DMS53 (cell line): ENCODE measurements at regions not wholly inside any gene's neighbourhood (a gene's known extent, or its start where the extent isn't known, plus 50 kb on each side); places are given as distances from the start of the nearest gene placed in this dataset.

Source experiments
- DNase-seq: peaks from one replicate; lab custom pipeline; 2025; lab: John Stamatoyannopoulos, UW

DNA sequence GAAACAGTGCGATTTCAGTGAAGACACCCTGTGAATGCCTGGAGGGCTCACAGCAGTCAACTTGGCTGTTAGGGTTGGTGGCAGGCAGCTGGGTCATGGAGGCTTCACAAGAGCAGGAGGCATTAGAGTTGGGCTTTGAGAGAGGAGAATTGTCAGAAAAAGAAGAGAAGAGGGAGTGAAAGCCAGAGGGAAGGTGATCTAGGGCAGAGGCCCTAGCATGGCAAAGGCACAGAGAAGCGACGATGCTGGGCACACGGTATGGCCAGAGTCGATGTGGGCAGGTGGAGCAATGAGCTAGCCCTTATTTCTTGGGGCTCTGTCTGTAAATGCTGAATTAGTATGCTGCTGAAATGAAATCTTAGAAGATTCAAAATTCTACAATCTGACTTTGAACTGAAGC lies 52.6 kb upstream of the OLFM4 start:
- DNase-seq, result no peak

- no peak for DNase-seq
Observed at GRCh38 chr13:52975161-52975560, 53.5 kb upstream of the OLFM4 start.

GRCh38 chr13:52974711-52975110 lies 53.9 kb upstream of the OLFM4 start:
- DNase-seq, result no peak

DNA sequence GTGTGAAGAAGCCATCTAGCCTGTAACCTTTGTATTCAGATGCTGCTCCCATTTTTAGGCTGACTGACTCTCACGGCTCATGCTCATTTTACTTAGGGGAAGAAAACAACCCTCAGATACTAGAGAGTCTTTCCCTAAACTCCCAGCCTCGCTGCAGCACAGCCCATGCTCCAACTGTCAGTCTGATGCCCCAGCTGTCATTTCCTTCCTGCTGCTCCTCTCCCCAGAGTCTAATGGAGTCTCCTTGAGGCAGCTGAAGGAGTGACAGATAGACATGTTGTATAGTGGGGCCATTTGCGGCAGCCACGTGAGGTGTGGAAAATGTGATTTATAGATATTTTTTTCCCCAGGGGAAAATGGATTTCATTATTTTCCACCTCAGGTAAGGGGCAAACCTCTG lies 59.2 kb upstream of the OLFM4 start:
- no peak for DNase-seq

DNA sequence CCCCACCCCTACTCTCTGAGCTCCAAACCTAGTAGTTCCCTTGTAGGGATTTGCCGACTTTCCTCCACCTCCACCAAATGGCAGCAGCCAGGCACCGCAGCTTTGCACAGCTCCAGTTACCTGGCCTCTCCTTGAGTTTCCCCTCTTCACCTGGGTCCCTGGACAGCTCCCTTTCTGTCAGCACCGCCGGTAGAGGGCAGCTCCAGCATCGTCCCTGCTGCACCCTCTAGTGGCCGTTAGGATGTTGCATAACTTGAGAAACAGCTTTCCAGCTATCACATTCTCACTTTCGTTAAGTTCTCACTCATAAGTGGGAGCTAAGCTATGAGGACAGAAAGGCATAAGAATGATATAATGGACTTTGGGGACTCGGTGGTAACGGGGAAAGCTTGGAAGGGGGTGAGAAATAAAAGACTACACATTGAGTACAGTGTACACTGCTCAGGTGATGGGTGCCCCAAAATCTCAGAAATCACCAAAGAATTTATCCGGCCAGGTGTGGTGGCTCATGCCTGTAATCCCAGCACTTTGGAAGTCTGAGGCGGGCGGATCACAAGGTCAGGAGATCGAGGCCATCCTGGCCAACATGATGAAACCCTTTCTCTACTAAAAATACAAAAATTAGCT lies 60.4 kb upstream of the OLFM4 start:
- peak; percentile 96 for DNase-seq

- no peak for DNase-seq
Observed at GRCh38 chr13:52961987-52962386, 66.6 kb upstream of the OLFM4 start.

DNA sequence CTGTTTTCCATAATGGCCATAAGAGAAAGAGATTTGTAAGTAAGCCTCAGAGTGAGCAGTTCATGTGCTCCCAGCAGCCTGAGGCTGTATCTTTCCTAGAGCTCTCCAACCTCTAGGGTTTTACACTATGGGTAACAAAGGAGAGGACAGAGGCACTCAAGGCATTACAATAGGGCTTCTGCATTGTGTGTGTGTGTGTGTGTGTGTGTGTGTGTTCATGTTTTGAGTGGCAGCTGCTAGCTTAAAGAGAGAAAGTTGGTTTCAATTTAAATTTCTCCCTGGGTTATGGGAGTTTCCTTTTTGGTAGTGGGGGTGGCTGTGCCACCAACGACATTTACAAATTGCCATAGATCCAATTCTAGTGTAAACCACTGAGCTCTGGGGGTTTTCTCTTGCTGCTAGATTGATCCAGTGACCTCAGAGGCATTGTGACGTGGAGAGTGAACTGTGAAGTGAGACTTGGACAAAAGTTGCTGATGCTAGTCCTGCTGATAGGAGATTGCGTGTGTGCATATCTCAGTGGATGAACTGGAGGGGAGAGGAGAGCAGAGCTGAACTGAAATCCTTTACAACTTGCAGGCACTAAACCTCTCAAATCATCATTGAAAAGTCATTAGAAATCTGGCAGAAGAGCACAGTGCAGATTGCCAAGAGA lies 67.2 kb upstream of the OLFM4 start:
- no peak for DNase-seq

GRCh38 chr13:52955472-52955874 lies 73.1 kb upstream of the OLFM4 start:
- no peak for DNase-seq

DNA sequence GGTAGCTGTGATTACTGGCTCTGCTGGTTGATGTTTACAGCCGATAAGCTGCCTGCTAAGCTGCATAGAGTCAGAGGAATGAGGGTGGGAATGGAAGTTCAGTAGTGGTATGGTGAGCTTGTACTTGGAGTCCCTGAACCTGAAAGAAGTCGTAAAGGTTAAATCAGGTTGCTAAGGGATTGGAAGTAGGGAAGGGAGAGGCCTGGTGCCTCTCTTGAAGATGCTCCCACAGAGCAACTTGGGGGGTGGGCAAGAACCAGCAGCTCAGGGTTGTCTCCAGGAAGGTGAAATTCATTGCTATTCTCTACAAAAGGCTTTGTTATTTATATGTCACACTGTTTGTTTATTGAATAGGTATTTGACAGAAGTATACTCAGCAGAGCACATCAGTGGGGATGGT lies 73.8 kb upstream of the OLFM4 start:
- no peak for DNase-seq

GRCh38 chr13:52950436-52950956 lies 78.1 kb upstream of the OLFM4 start:
- no peak for DNase-seq

DNA sequence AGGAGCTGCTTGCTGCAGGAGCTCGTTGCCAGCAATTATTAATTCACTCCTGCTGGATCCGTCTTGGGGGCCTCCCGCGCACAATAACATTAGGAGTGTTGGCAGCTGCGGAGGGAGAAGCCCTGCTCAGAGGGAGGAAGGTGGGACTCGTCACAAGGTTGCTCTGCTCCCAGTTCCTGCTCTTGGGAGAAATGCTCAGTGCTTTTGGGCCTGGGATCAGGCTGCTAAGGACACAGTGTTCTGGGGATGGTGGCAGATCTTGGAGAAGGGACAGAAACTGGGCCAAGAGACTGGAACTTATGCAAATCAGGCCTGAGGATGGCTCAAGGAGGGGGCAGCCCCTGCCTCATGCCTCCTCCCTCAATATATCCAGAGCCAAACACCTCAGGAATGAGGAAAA lies 78.9 kb upstream of the OLFM4 start:
- no peak for DNase-seq

DNA sequence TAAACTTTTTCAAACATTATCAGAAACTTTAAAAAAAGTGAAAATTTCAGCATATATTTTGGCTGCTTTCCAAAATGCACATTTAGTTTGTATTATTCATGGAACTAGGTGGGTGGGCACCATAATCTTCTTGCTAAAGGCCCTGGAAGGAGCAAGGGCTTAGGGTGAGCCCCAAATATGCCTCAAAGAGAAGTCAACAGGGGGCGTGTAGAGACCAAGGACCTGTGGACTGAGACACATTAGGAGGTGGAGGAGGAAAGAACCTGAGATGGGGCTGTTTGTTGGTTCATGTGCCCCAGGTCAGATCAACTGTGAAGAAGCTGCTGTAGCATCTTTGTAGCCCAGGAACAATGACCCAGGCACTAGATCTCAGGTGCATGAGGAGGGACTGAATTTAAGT lies 79.6 kb upstream of the OLFM4 start:
- no peak for DNase-seq

DNA sequence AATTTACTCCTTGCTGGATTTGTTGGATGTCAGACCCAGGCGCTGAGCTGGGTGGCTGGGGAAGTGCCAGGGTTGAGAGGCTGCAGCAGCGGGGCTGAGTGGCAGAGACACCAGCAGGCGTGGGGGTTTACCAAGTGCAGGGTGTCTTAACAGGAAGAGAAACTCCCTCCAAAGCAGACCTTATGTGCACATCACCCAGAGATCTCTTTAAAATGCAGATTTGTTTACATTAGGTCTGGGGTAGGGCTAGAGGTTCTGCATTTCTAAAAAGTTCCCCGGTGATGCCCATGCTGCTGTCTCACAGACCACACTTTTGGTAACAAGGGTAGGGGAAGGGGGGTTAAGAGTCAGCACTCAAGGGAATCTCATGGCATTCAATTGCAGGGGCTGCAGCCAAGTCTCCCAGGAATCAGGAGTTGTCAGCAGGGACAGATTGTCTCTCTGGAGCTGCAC lies 80.7 kb upstream of the OLFM4 start:
- no peak for DNase-seq

GRCh38 chr13:52945348-52945747 lies 83.3 kb upstream of the OLFM4 start:
- DNase-seq, result no peak

- no peak for DNase-seq
Observed at GRCh38 chr13:52944697-52945096, 83.9 kb upstream of the OLFM4 start.

DNA sequence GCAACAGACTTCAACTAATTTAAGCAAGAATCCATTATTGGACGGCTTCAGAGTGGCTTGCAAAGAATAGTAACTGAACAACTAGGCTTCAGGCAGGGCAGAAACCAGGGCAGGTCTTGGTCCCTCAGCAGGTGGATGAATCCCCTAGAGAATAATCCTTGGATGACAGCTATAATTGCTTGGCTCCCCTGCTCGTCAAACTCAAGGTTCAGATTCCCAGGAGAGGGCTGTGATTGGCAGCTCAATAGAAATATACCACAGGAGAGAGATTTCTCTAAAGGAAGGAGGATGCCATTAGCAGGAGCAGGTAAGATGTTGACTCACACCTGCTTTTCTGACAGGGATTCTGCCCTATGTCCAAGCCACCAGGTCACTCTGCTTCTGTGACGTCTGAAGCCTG lies 89.6 kb upstream of the PCDH8 start:
- no peak for DNase-seq

GRCh38 chr13:52936806-52937205 lies 88.4 kb upstream of the PCDH8 start:
- no peak for DNase-seq

DNA sequence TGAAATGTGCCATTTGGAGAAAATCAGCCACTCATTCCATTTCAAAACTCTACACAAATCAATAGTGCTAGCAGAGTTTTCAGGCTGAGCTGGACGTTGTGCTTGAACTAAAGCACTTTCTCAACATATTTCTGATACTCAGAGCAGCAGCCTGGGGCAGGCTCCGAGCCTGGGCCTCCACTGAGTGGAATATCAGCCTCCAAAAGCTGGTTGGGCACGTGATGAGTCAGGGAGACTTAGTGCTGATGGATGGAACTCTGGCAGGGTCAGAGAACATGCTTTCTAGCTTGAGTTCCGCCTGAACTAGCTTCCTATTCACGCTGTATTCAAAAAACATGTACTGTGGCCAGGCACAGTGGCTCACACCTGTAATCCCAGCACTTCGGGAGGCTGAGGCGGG lies 85.8 kb upstream of the PCDH8 start:
- DNase-seq, result no peak

DNA sequence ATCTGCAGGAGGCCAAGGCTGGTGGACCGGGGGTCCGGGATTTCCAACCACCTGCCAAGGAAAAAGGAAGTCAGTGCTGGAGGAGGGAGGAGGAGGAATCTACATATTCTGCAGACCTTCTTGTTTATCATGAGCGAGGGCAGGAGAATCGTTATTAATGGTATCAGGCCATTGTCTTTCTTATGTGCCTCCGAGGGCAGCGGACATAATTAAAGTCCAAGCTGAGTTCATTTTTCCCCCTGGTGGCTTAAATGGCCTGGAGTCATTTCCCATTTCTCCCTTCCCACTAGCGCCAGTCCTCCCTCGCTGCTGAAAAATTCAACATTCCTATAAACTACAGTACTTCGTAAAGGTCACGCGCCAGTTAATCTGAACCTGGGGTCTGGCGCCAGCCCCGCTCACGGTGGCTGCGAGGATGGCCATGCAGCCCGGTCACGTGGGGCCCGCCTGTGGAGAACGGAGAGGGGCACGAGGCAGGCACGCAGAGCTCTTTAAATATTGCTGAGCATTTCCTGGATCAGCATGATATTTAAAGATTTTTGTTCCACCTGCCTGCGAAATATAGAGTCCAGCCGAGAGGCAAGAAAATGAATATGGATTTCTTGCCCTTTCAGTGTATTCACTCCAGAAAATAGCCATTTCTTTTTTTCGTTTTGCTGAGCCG lies 85.2 kb upstream of the PCDH8 start:
- peak; percentile 7 for DNase-seq

GRCh38 chr13:52933099-52933498 lies 84.7 kb upstream of the PCDH8 start:
- DNase-seq, result no peak

DNA sequence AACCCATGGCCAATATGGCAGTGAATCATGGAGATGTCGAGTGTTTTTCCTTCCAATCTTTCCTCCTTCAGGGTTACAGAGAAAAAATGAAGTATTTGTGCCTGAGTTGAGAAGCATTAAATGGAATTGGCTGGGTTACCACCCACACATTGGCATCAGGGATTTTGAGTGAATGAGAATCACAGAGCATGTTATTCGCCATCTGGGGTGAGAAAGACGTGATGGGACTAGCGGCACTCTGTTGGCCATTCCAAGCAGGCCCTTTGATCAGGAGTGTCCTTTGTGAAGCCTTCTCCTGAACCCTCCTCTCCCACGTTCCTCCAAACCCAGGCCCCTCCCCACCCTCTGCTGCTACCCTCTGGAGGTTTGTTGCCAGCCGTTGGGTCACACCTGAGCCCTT lies 84.2 kb upstream of the PCDH8 start:
- no peak for DNase-seq

DNA sequence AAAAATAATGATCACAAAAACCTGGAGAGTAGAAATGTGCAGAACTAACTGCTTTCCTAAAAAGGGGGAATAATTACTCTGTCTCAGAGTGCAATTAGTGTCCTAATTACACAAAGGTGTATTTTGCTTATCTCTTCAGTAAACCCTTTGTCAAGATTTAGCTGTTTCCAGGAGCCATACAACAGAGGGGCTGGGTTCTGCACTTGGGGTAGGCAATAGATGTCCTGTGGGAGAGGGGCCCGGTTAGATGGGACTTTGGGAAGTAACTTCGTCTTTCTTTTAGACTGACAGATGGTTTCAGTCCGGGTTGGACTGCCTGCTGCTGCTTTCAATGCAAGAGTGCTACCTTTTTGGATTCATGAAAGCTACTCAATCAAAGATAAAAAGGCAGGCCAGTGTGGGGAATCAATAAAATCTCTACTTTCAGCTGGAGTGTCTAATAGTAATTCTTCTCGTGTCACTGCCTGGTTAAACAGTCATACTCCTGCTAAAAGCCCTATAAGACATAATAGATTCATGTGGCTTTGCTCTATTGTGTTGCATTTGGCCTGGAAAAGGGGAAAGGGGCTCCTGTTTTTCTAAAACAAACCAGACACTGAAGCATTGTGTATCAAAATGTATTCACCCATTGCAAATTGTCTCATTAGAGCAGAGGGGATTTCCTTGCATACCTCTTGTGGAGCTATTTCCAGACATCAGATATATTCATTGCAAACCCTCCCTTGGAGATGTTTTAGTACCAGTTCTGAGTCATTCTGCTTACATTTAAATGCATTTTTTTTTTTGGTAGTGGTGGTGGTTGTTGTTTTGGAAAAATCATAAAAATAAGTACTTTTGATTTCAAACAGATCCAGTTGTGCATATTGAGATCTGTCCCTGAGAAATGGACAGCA lies 83.3 kb upstream of the PCDH8 start:
- no peak for DNase-seq
